Activated naive CD4-positive, alpha-beta T cell treated with anti-CD3 and anti-CD28 coated beads for 36 hours (primary cell): ENCODE measurements at regions not wholly inside any gene's neighbourhood (a gene's known extent, or its start where the extent isn't known, plus 50 kb on each side); places are given as distances from the start of the nearest gene placed in this dataset.

Experiments
- CTCF ChIA-PET: fragments of 350-600 bp; sonication (Branson Sonifier 250); formaldehyde crosslinking; loops from one replicate; lab custom pipeline; 2021; ENCODE audit warnings: antibody characterized with exemption; lab: Charles Lee
- DNase-seq: peaks from one replicate; pipeline ENCODE4 v3.0.0-alpha.2; 2020
- H3K27ac Mint-ChIP-seq: one replicate; pipeline ENCODE4 v1.8.0; 2021; ENCODE audit warnings: mild to moderate bottlenecking, mixed read lengths
- H3K27me3 Mint-ChIP-seq: one replicate; pipeline ENCODE4 v1.8.0; 2021; ENCODE audit warnings: low read depth, mixed read lengths
- H3K36me3 Mint-ChIP-seq: one replicate; pipeline ENCODE4 v1.8.0; 2021; ENCODE audit warnings: low read depth, mixed read lengths
- H3K4me1 Mint-ChIP-seq: one replicate; pipeline ENCODE4 v1.8.0; 2021; ENCODE audit warnings: low read depth, mixed read lengths
- H3K4me3 Mint-ChIP-seq: one replicate; pipeline ENCODE4 v1.8.0; 2021; ENCODE audit warnings: mild to moderate bottlenecking, moderate library complexity, mixed read lengths
- H3K9me3 Mint-ChIP-seq: one replicate; pipeline ENCODE4 v1.8.0; 2021; ENCODE audit warnings: mixed read lengths
- intact Hi-C: fragments of 100-400 bp; cut with micrococcal nuclease; formaldehyde crosslinking; loops from one replicate; pipeline ENCODE4 v1.15.1; 2023

GRCh38 chr1:218939095-218939494, 234.6 kb upstream of the LYPLAL1 start:
- CTCF ChIA-PET = no interaction called here

GRCh38 chr1:218942431-218942830, 231.2 kb upstream of the LYPLAL1 start:
- CTCF ChIA-PET = no interaction called here
- Mint-ChIP-seq H3K4me3 (no peak overlapping the region), H3K27ac (no peak overlapping the region), H3K9me3 (peaks cover 9% of the 10 kb centered on the region), H3K4me1 (no peaks in the 10 kb centered on the region), H3K27me3 (no peaks in the 10 kb centered on the region), H3K36me3 (no peaks in the 10 kb centered on the region)
- intact Hi-C loops = no loop called here
- DNase-seq = no peak

More at GRCh38 chr1:218939095-218939494, 234.6 kb upstream of the LYPLAL1 start:
- Mint-ChIP-seq H3K4me1 (no peaks in the 10 kb centered on the region), H3K4me3 (no peak overlapping the region), H3K9me3 (peaks cover 18% of the 10 kb centered on the region), H3K27me3 (no peaks in the 10 kb centered on the region), H3K27ac (no peak overlapping the region), H3K36me3 (no peaks in the 10 kb centered on the region)
- DNase-seq = no peak
- intact Hi-C loops = no loop called here

GRCh38 chr1:218943371-218943770, 230.3 kb upstream of the LYPLAL1 start:
- Mint-ChIP-seq H3K4me3 (no peak overlapping the region), H3K4me1 (no peaks in the 10 kb centered on the region), H3K27me3 (no peaks in the 10 kb centered on the region), H3K27ac (no peak overlapping the region), H3K9me3 (peaks cover 9% of the 10 kb centered on the region), H3K36me3 (no peaks in the 10 kb centered on the region)
- intact Hi-C loops = no loop called here
- DNase-seq = no peak
- CTCF ChIA-PET = interaction anchor here (0.8 kb wide), 1 partner anchor 462 kb away, joined by 8 read pairs; no protein-coding TSS in a partner anchor

- H3K4me3 Mint-ChIP-seq = no peak overlapping the region
- CTCF ChIA-PET = interaction anchor here (0.7 kb wide), 2 partner anchors 233 to 245 kb away, joined by 3 to 5 read pairs; no protein-coding TSS in a partner anchor
- DNase-seq = no peak
- intact Hi-C loops = no loop called here
- no peak overlapping the region for H3K27ac Mint-ChIP-seq
- no peaks in the 10 kb centered on the region for H3K4me1 Mint-ChIP-seq
- H3K27me3 Mint-ChIP-seq = no peaks in the 10 kb centered on the region
- no peaks in the 10 kb centered on the region for H3K36me3 Mint-ChIP-seq
- H3K9me3 Mint-ChIP-seq = peaks cover 6% of the 10 kb centered on the region
These were observed 228.6 kb upstream of the LYPLAL1 start for GRCh38 chr1:218945050-218945449.

GRCh38 chr1:218946147-218946546, 227.5 kb upstream of the LYPLAL1 start:
- no peak overlapping the region for H3K4me3 Mint-ChIP-seq
- H3K27me3 Mint-ChIP-seq = no peaks in the 10 kb centered on the region
- intact Hi-C loops = no loop called here
- CTCF ChIA-PET = no interaction called here
- no peaks in the 10 kb centered on the region for H3K4me1 Mint-ChIP-seq
- no peak for DNase-seq
- no peaks in the 10 kb centered on the region for H3K36me3 Mint-ChIP-seq
- no peak overlapping the region for H3K27ac Mint-ChIP-seq
- peaks cover 3% of the 10 kb centered on the region for H3K9me3 Mint-ChIP-seq

- no peak for DNase-seq
- H3K9me3 Mint-ChIP-seq = peaks cover 3% of the 10 kb centered on the region
- CTCF ChIA-PET = interaction anchor here (0.6 kb wide), 1 partner anchor 1599 kb away, joined by 4 read pairs; no protein-coding TSS in a partner anchor
- H3K27ac Mint-ChIP-seq = no peak overlapping the region
- intact Hi-C loops = no loop called here
- no peak overlapping the region for H3K4me3 Mint-ChIP-seq
- H3K36me3 Mint-ChIP-seq = no peaks in the 10 kb centered on the region
- H3K4me1 Mint-ChIP-seq = no peaks in the 10 kb centered on the region
- no peaks in the 10 kb centered on the region for H3K27me3 Mint-ChIP-seq
These were observed 225.2 kb upstream of the LYPLAL1 start for GRCh38 chr1:218948446-218948845.

- CTCF ChIA-PET = no interaction called here
- no peaks in the 10 kb centered on the region for H3K27me3 Mint-ChIP-seq
These were observed 220.3 kb upstream of the LYPLAL1 start for GRCh38 chr1:218953386-218953785.

GRCh38 chr1:218957971-218958370, 215.7 kb upstream of the LYPLAL1 start:
- intact Hi-C loops = no loop called here
- Mint-ChIP-seq H3K9me3 (peaks cover 2% of the 10 kb centered on the region), H3K27ac (no peak overlapping the region), H3K27me3 (peaks cover 6% of the 10 kb centered on the region), H3K4me1 (no peaks in the 10 kb centered on the region), H3K36me3 (no peaks in the 10 kb centered on the region), H3K4me3 (no peak overlapping the region)
- no peak for DNase-seq
- CTCF ChIA-PET = no interaction called here

More at GRCh38 chr1:218953386-218953785, 220.3 kb upstream of the LYPLAL1 start:
- intact Hi-C loops = no loop called here
- no peaks in the 10 kb centered on the region for H3K4me1 Mint-ChIP-seq
- H3K9me3 Mint-ChIP-seq = peaks cover 1% of the 10 kb centered on the region
- no peak overlapping the region for H3K4me3 Mint-ChIP-seq
- H3K27ac Mint-ChIP-seq = no peak overlapping the region
- no peaks in the 10 kb centered on the region for H3K36me3 Mint-ChIP-seq
- DNase-seq = no peak

- no peak overlapping the region for H3K27ac Mint-ChIP-seq
- no peak overlapping the region for H3K4me3 Mint-ChIP-seq
- H3K9me3 Mint-ChIP-seq = peaks cover 2% of the 10 kb centered on the region
- H3K27me3 Mint-ChIP-seq = peaks cover 6% of the 10 kb centered on the region
- no peaks in the 10 kb centered on the region for H3K4me1 Mint-ChIP-seq
- intact Hi-C loops = no loop called here
- CTCF ChIA-PET = interaction anchor here (0.7 kb wide), 1 partner anchor 688 kb away, joined by 3 read pairs; no protein-coding TSS in a partner anchor
- no peak for DNase-seq
- H3K36me3 Mint-ChIP-seq = no peaks in the 10 kb centered on the region
These were observed 213.9 kb upstream of the LYPLAL1 start for GRCh38 chr1:218959784-218960183.

- peaks cover 6% of the 10 kb centered on the region for H3K27me3 Mint-ChIP-seq
- CTCF ChIA-PET = no interaction called here
- no peak overlapping the region for H3K27ac Mint-ChIP-seq
- intact Hi-C loops = no loop called here
- DNase-seq = no peak
- H3K9me3 Mint-ChIP-seq = peaks cover 2% of the 10 kb centered on the region
- H3K4me3 Mint-ChIP-seq = no peak overlapping the region
- no peaks in the 10 kb centered on the region for H3K4me1 Mint-ChIP-seq
- H3K36me3 Mint-ChIP-seq = no peaks in the 10 kb centered on the region
These were observed 209.1 kb upstream of the LYPLAL1 start for GRCh38 chr1:218964471-218965185.

- peaks cover 5% of the 10 kb centered on the region for H3K9me3 Mint-ChIP-seq
These were observed 207.9 kb upstream of the LYPLAL1 start for GRCh38 chr1:218965821-218966220.

GRCh38 chr1:218967254-218967653, 206.4 kb upstream of the LYPLAL1 start:
- no peaks in the 10 kb centered on the region for H3K4me1 Mint-ChIP-seq
- no peaks in the 10 kb centered on the region for H3K27me3 Mint-ChIP-seq
- peaks cover 3% of the 10 kb centered on the region for H3K9me3 Mint-ChIP-seq
- CTCF ChIA-PET = no interaction called here
- no peak overlapping the region for H3K27ac Mint-ChIP-seq
- DNase-seq = no peak
- no peaks in the 10 kb centered on the region for H3K36me3 Mint-ChIP-seq
- intact Hi-C loops = no loop called here
- H3K4me3 Mint-ChIP-seq = no peak overlapping the region

More at GRCh38 chr1:218965821-218966220, 207.9 kb upstream of the LYPLAL1 start:
- H3K36me3 Mint-ChIP-seq = no peaks in the 10 kb centered on the region
- H3K4me3 Mint-ChIP-seq = no peak overlapping the region
- no peak for DNase-seq
- CTCF ChIA-PET = no interaction called here
- H3K27me3 Mint-ChIP-seq = peaks cover 3% of the 10 kb centered on the region
- no peaks in the 10 kb centered on the region for H3K4me1 Mint-ChIP-seq
- intact Hi-C loops = no loop called here
- no peak overlapping the region for H3K27ac Mint-ChIP-seq

- Mint-ChIP-seq H3K4me3 (no peak overlapping the region), H3K4me1 (no peaks in the 10 kb centered on the region), H3K36me3 (no peaks in the 10 kb centered on the region), H3K27me3 (no peaks in the 10 kb centered on the region), H3K27ac (no peak overlapping the region), H3K9me3 (peaks cover 6% of the 10 kb centered on the region)
- CTCF ChIA-PET = no interaction called here
- DNase-seq = no peak
- intact Hi-C loops = no loop called here
These were observed 205.8 kb upstream of the LYPLAL1 start for GRCh38 chr1:218967836-218968235.
